Ovary (tissue), 7 donors: ENCODE measurements at regions not wholly inside any gene's neighbourhood (a gene's known extent, or its start where the extent isn't known, plus 50 kb on each side); places are given as distances from the start of the nearest gene placed in this dataset.

Experiments used
- DNase-seq, 5 donors: peaks; one replicate each; pipeline ENCODE4 v3.0.0-alpha.2; 2019 to 2020
- H3K27ac ChIP-seq, 2 donors: fragments of 200-600 bp; one replicate each; pipeline versions ENCODE4 v1.5.1 to v1.8.0; 2019 to 2022
- H3K27me3 ChIP-seq: fragments of 200-600 bp; one replicate; pipeline ENCODE4 v1.8.0; 2022
- H3K36me3 ChIP-seq: fragments of 200-600 bp; sonication (generic); one replicate; pipeline ENCODE4 v1.5.1; 2019
- H3K4me1 ChIP-seq: one replicate; pipeline ENCODE4 v1.8.1; 2013; ENCODE audit warnings: mild to moderate bottlenecking, moderate library complexity; ENCODE audit not compliant: insufficient read depth
- H3K4me3 ChIP-seq: fragments of 200-600 bp; sonication (generic); one replicate; pipeline ENCODE4 v1.5.1; 2017
- H3K9me3 ChIP-seq, 2 donors: fragments of 200-600 bp in 1 of 2; sonication (generic) in 1 of 2; one replicate each; pipeline versions ENCODE4 v1.5.1 to v1.8.1; 2013 to 2019; ENCODE audit warnings: mild to moderate bottlenecking in 1 of 2, moderate library complexity in 1 of 2
- EP300 ChIP-seq: sonication (generic); formaldehyde crosslinking; IDR thresholded peaks from one replicate; pipeline ENCODE4 v1.6.1; 2017; ENCODE audit warnings: antibody characterized with exemption
- POLR2A ChIP-seq: fragments of 450-650 bp; IDR thresholded peaks from one replicate; pipeline ENCODE4 v1.6.1; 2017; ENCODE audit warnings: antibody characterized with exemption, mild to moderate bottlenecking, moderate library complexity
- WGBS, 3 donors: extraction: QIAGEN DNeasy Blood & Tissue Kit in 1 of 3; methylation state at CpG; one replicate each; pipeline versions ENCODE4 v1.1.5 to v1.1.7; 2013 to 2017; 5-methylcytosine and 5-hydroxymethylcytosine counted together
- intact Hi-C, 4 donors: fragments of 100-400 bp; cut with DNase I; formaldehyde crosslinking; loops; one replicate each; pipeline versions ENCODE4 v1.11.0 to v1.15.1; 2022 to 2023
- TF ChIP-seq, protein P1 (sequence below), 3 donors: fragments of 450-650 bp in 2 of 3; fragments of 200-600 bp in 1 of 3; IDR thresholded peaks; one replicate each; pipeline versions ENCODE4 v1.5.1 to v1.8.0; 2016 to 2022; ENCODE audit warnings: antibody characterized with exemption in 3 of 3, mild to moderate bottlenecking in 1 of 3
- donor health status: DM: no; HTN: no; CAD: no; lungs with moderate emphysema.
- donor health status: DM: no; HTN: no; CAD: no.
- donor health status: Bipolar disorder and iron deficiency.
- donor health status: DM: no; HTN: no; CAD: no.
- donor health status: DM: yes; HTN: yes; CAD: no.

DNA sequence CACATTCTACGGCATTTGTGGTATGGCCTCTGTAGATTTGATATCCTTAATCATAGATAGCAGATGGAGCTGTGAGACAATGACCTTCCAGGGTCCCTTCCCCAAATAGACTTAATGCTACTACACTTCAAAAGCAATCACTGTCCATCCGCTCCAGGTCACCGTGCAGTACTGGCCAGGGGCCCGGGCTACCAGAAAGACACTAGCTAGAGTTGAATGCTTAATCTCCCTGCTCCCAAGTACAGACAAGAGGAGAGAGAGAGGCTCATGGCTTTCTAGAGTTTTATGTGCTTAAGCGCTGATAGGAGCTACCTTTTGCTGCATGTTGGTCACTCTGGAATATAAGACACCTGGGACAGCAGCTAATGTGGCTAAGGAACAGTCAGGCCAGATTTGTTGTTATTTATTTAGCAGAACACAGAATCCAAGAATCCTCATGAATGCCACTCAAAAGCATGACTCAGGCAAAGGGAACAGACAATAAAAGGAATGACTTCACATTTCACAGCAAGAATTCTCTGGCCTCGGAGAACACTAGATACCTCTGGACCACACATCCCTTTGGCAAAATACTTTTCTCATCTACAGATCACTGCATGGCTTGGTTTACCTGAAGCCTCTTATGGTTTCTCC is 165.0 kb downstream of the LACC1 start:
- no peaks in the 10 kb centered on the region for H3K36me3 ChIP-seq
- DNase-seq = no peak
- no peaks in the 10 kb centered on the region for H3K4me1 ChIP-seq
- 90 to 94% (median 93%) methylated on average over 6 of the region's 6 CpGs for WGBS, 3 donors
- TF ChIP-seq POLR2A (no peak), EP300 (no peak)
- TF ChIP-seq, protein P1, sequence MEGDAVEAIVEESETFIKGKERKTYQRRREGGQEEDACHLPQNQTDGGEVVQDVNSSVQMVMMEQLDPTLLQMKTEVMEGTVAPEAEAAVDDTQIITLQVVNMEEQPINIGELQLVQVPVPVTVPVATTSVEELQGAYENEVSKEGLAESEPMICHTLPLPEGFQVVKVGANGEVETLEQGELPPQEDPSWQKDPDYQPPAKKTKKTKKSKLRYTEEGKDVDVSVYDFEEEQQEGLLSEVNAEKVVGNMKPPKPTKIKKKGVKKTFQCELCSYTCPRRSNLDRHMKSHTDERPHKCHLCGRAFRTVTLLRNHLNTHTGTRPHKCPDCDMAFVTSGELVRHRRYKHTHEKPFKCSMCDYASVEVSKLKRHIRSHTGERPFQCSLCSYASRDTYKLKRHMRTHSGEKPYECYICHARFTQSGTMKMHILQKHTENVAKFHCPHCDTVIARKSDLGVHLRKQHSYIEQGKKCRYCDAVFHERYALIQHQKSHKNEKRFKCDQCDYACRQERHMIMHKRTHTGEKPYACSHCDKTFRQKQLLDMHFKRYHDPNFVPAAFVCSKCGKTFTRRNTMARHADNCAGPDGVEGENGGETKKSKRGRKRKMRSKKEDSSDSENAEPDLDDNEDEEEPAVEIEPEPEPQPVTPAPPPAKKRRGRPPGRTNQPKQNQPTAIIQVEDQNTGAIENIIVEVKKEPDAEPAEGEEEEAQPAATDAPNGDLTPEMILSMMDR (IDR thresholded peaks at IDR 0.05) = no peak
- H3K9me3 ChIP-seq = no peaks in the 10 kb centered on the region
- H3K27me3 ChIP-seq = no peaks in the 10 kb centered on the region
- H3K27ac ChIP-seq = no peak overlapping the region
- H3K4me3 ChIP-seq = no peak overlapping the region
- intact Hi-C loops = loop anchor here in 1 of 4 donors (5.0 to 10.0 kb wide), 2 partner anchors 140 to 393 kb away; no protein-coding TSS in a partner anchor

DNA sequence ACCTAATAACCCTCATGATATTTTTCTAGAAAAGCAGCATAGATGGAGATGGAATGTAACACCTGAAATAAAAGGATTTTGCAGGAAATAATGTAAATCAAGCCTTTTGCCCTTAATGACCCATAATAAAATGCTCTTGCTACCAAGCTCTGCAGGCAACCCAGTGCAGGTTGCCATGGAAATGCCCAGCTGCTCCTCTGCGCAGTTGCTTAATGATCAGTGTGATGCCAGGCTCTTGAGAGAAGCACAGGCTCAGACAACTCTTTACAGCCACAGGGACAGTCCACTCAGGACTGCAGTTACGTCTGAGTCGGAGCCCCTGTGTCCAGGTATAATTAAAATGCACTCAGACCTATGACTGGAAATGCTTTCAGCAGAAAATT is 165.5 kb downstream of the LACC1 start:
- Histone ChIP-seq H3K4me1 (no peaks in the 10 kb centered on the region), H3K4me3 (no peak overlapping the region), H3K27me3 (no peaks in the 10 kb centered on the region), H3K27ac (no peak overlapping the region), H3K36me3 (no peaks in the 10 kb centered on the region), H3K9me3 (no peaks in the 10 kb centered on the region)
- DNase-seq = no peak
- no peak for TF ChIP-seq POLR2A
- no peak for TF ChIP-seq EP300
- TF ChIP-seq, protein P1 (IDR thresholded peaks at IDR 0.05) = no peak
- WGBS, 3 donors = 87 to 94% (median 93%) methylated on average over 3 of the region's 3 CpGs
- intact Hi-C loops = loop anchor here in 1 of 4 donors (5.0 to 10.0 kb wide), 2 partner anchors 140 to 392 kb away; no protein-coding TSS in a partner anchor

- WGBS, 3 donors = 69 to 76% (median 76%) methylated on average over 5 of the region's 5 CpGs
- no peak for DNase-seq
- no peaks in the 10 kb centered on the region for H3K36me3 ChIP-seq
- intact Hi-C loops = loop anchor here in 1 of 4 donors (5.0 to 10.0 kb wide), 2 partner anchors 142 to 391 kb away; no protein-coding TSS in a partner anchor
- H3K27me3 ChIP-seq = no peaks in the 10 kb centered on the region
- no peaks in the 10 kb centered on the region for H3K4me1 ChIP-seq
- no peaks in the 10 kb centered on the region for H3K9me3 ChIP-seq
- H3K27ac ChIP-seq = no peak overlapping the region
- H3K4me3 ChIP-seq = no peak overlapping the region
- TF ChIP-seq POLR2A (no peak), EP300 (no peak)
- TF ChIP-seq, protein P1 (IDR thresholded peaks at IDR 0.05) = no peak
Observed at GRCh38 chr13:44046428-44046827, 166.7 kb downstream of the LACC1 start.

- 90 to 93% (median 91%) methylated on average over 3 of the region's 3 CpGs for WGBS, 3 donors
- no peaks in the 10 kb centered on the region for H3K9me3 ChIP-seq
- intact Hi-C loops = loop anchor here in 1 of 4 donors (5.0 to 10.0 kb wide), 2 partner anchors 144 to 389 kb away; no protein-coding TSS in a partner anchor
Observed at GRCh38 chr13:44048326-44048725, 168.6 kb downstream of the LACC1 start.

More at GRCh38 chr13:44048326-44048725, 168.6 kb downstream of the LACC1 start:
- Histone ChIP-seq H3K27ac (no peak overlapping the region), H3K36me3 (no peaks in the 10 kb centered on the region), H3K27me3 (no peaks in the 10 kb centered on the region), H3K4me3 (no peak overlapping the region), H3K4me1 (peaks cover 1% of the 10 kb centered on the region)
- DNase-seq = no peak
- TF ChIP-seq, protein P1 (IDR thresholded peaks at IDR 0.05) = no peak
